ENCODE measurements at regions not wholly inside any gene's neighbourhood (a gene's known extent, or its start where the extent isn't known, plus 50 kb on each side); places are given as distances from the start of the nearest gene placed in this dataset.

DNA sequence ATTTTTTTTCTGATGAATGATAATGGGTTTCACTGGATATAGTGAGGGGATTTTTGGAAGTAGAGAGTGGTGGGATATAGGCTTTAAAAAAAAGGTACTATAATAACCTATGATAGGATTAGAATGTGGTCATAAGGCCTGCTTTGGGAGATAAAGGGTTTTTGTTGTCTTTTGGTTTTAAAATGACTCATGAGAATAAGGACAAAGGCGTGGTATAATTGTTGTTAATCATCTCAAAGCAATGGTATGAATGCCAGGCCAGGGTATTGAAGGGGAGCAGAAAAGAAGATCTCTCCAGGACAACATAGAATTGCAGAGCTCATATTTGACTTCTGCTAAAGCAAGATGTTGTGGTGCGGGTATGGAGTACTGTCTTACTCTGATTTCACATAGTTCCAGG lies 579.4 kb downstream of the JRKL start:
- TF ChIP-seq, protein P1, sequence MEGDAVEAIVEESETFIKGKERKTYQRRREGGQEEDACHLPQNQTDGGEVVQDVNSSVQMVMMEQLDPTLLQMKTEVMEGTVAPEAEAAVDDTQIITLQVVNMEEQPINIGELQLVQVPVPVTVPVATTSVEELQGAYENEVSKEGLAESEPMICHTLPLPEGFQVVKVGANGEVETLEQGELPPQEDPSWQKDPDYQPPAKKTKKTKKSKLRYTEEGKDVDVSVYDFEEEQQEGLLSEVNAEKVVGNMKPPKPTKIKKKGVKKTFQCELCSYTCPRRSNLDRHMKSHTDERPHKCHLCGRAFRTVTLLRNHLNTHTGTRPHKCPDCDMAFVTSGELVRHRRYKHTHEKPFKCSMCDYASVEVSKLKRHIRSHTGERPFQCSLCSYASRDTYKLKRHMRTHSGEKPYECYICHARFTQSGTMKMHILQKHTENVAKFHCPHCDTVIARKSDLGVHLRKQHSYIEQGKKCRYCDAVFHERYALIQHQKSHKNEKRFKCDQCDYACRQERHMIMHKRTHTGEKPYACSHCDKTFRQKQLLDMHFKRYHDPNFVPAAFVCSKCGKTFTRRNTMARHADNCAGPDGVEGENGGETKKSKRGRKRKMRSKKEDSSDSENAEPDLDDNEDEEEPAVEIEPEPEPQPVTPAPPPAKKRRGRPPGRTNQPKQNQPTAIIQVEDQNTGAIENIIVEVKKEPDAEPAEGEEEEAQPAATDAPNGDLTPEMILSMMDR (IDR thresholded peaks at IDR 0.05) = no peak
- intact Hi-C loops (cut with DNase I; ENCODE audit: low total_unique reads) = no loop called here
- H3K4me3 ChIP-seq = no peak overlapping the region
- H3K4me1 ChIP-seq = no peaks in the 10 kb centered on the region
- no peaks in the 10 kb centered on the region for H3K36me3 ChIP-seq
- no peaks in the 10 kb centered on the region for H3K9me3 ChIP-seq
- no peaks in the 10 kb centered on the region for H3K27me3 ChIP-seq
- no peak overlapping the region for H3K27ac ChIP-seq
- DNase-seq = no peak

DNA sequence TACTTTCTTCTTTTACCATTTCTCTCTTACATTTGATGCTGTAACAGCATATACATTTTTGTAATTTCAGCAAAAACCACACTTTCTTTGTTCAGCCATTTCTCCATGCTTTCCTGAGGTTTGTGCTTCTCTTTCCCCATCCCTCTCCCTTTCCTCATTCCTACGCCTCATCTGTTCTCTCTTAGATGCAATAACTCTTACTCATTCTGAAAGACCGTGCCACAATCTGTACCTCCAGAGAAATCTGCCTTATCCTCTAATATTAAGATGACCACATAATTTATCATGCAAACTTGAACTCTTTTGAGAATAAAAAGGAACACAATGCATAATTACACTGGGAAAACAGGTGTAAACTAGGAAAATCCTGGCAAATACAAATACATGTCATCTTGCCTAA lies 588.9 kb downstream of the JRKL start:
- intact Hi-C loops (cut with DNase I; ENCODE audit: low total_unique reads) = no loop called here
- no peaks in the 10 kb centered on the region for H3K9me3 ChIP-seq
- H3K27me3 ChIP-seq = no peaks in the 10 kb centered on the region
- H3K36me3 ChIP-seq = no peaks in the 10 kb centered on the region
- no peak for DNase-seq
- no peak overlapping the region for H3K4me3 ChIP-seq
- TF ChIP-seq, protein P1 (IDR thresholded peaks at IDR 0.05) = no peak
- H3K27ac ChIP-seq = no peak overlapping the region
- H3K4me1 ChIP-seq = no peaks in the 10 kb centered on the region

DNA sequence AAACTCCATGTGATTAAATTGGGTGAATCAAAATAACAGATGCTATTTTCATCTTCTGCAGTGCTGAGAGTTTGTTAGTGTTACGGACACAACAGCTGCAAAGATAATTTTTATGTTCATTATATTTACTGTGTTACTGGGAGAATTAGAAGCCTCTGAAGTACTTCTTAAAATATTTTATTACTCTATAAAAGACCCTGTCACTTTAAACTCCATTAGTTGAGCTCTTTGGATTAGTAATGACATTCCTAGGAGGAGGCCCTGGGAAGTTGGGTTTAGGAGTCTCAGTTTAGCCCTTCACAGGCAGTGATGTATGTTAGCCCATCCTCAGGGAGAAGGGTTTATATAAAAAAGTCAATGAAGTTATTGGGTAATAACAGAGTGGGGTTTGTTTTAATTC lies 596.7 kb downstream of the JRKL start:
- DNase-seq = no peak
- no peak overlapping the region for H3K4me3 ChIP-seq
- TF ChIP-seq, protein P1 (IDR thresholded peaks at IDR 0.05) = no peak

DNA sequence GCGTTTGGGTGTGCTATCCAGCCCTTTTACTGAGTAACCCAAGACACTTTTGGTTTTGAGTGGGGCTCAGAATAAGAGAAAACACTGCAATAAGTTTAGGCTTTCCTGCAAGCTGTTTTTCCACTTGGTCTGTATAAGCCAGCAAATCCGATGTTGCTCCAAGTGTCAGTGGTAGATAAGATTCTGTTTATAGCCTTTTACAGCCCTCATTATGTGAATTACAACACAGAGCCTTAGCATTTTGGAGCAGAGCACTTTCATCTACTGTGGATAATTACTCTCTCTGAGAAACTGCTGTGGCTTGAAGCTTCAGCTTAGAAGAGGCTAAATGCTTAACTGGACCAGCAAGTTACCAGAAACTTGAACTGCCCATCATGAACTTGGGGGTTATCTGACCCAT lies 601.1 kb downstream of the JRKL start:
- TF ChIP-seq, protein P1 (IDR thresholded peaks at IDR 0.05) = no peak
- H3K27ac ChIP-seq = no peak overlapping the region
- no peaks in the 10 kb centered on the region for H3K27me3 ChIP-seq
- H3K36me3 ChIP-seq = no peaks in the 10 kb centered on the region
- DNase-seq = no peak
- H3K4me3 ChIP-seq = no peak overlapping the region
- no peaks in the 10 kb centered on the region for H3K4me1 ChIP-seq
- no peaks in the 10 kb centered on the region for H3K9me3 ChIP-seq
- intact Hi-C loops (cut with DNase I; ENCODE audit: low total_unique reads) = no loop called here

More for the DNA sequence above, 596.7 kb downstream of the JRKL start:
- H3K27ac ChIP-seq = no peak overlapping the region
- no peaks in the 10 kb centered on the region for H3K4me1 ChIP-seq
- no peaks in the 10 kb centered on the region for H3K9me3 ChIP-seq
- intact Hi-C loops (cut with DNase I; ENCODE audit: low total_unique reads) = no loop called here
- no peaks in the 10 kb centered on the region for H3K36me3 ChIP-seq
- no peaks in the 10 kb centered on the region for H3K27me3 ChIP-seq

DNA sequence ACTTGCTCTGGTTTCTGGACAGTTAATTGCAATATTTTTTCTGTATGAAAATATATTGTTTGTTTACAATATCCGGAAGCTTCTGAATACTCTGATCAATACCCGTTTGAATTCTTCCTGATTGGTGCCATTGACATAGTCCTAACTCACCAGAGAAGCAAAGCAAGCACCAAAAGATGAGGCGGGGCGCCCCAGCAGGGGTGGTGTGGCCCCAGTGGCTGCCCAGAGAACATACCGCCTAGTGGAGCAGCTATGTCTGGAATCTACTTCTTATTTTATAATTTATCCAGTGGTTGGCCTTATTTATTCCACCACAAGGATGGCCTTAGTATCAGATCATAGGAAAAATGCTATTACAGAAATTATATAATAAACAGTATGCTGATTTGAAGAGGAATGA lies 610.7 kb downstream of the JRKL start:
- no peaks in the 10 kb centered on the region for H3K4me1 ChIP-seq
- H3K4me3 ChIP-seq = no peak overlapping the region
- H3K27ac ChIP-seq = no peak overlapping the region
- no peaks in the 10 kb centered on the region for H3K9me3 ChIP-seq
- no peak for DNase-seq
- TF ChIP-seq, protein P1 (IDR thresholded peaks at IDR 0.05) = no peak
- no peaks in the 10 kb centered on the region for H3K36me3 ChIP-seq
- no peaks in the 10 kb centered on the region for H3K27me3 ChIP-seq
- intact Hi-C loops (cut with DNase I; ENCODE audit: low total_unique reads) = no loop called here

DNA sequence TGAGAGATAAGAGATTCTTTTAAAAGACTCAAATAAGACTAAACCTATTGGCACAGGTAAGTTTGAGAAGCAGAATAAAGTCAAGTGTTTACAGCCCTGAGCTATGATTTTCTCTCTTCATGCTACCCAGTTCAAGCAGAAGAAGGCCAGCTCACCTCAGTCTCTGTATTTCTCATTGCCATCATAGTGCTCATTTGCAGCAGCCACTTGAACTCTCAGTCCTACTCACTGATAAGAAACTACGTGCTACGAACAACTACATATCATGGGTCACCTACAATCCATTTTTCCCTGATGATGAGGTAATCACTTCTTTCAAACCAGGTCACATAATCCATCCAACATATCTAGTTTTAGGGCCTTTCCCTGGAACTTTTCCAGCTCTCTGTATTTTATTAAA lies 617.5 kb downstream of the JRKL start:
- Histone ChIP-seq H3K4me1 (no peaks in the 10 kb centered on the region), H3K27ac (no peak overlapping the region), H3K36me3 (no peaks in the 10 kb centered on the region), H3K9me3 (no peaks in the 10 kb centered on the region), H3K27me3 (no peaks in the 10 kb centered on the region), H3K4me3 (no peak overlapping the region)
- intact Hi-C loops (cut with DNase I; ENCODE audit: low total_unique reads) = no loop called here
- no peak for DNase-seq
- TF ChIP-seq, protein P1 (IDR thresholded peaks at IDR 0.05) = no peak

All from tibial artery (tissue), 4 donors.